NCI-H128 (cell line): ENCODE measurements at regions not wholly inside any gene's neighbourhood (a gene's known extent, or its start where the extent isn't known, plus 50 kb on each side); places are given as distances from the start of the nearest gene placed in this dataset.

Experiments used
- DNase-seq: peaks from one replicate; lab custom pipeline; 2025; ENCODE audit not compliant: unreplicated experiment; lab: John Stamatoyannopoulos, UW

DNA sequence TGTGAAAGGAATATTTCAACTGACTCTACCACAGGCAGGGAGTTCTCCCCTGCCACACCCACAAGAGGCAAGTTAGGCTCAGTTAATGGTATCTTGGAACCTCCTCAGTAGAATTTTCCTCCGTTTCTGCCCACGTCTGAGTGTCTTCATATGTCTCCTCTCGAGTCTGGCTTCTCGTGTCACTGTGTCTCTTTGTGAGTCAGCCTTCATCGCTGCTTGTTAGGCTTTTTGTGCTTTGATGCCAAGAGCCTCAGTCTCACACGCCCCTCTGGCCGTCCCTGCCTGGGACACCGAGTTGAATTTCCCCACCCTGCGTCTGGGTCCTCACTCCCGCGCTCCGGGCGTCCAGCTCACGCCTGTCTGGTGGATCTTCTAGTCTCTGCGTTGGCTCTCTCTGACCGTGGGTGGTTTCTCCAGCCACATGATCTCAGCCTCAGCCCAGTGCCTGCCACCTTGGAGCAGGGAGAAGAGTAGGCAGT, 125.7 kb upstream of the GADD45A start:
- DNase-seq: no peak

DNA sequence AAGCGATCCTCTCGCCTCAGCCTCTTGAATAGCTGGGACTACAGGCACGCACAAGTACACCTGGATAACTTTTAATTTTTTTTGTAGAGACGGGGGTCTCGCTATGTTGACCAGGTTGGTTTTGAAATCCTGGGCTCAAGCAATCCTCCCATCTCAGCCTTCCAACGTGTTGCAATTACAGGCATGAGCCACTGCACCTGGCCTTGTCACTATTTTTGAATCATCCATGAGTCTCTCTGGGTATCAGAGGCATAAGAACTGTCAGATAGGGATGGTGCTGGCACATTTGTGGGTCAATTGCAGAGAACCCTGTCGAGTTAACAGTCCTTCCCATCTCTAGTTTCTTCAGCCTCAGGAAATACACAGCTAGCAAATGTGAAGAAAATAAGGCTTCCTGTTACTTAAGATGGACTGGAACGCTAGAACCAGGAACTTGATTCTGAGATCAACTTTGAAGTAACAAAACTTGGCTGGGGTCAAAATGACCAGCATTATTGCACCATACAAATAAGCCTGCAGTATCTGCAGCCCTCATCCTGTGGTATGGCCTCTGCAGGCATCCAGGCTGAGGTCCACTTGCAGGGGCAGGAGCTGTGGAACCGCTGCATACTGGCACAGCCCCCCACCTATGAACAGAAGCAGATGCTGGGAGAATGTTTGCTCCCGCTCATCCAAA, 124.3 kb upstream of the GADD45A start:
- DNase-seq: no peak

DNA sequence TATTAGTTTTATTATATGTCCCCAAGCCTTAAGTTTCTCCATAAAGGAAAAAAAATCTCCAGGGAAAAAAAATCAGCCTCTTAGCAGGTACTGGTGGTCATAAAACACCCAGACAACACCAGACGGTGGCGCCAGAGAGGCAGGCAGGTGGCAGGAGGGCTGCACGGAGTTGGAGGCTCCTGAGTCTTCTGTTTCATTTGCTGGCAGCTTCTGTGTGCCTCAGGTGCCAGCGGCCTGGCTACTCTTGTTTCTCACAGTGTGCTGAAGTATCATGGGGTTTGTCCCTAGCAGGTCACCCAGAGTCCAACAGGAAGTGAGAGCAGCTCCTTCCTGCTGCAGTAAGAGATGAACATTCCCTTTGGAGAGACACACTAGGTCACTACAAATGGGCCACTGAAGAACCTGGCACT, 123.3 kb upstream of the GADD45A start:
- peak; percentile 54 for DNase-seq

DNA sequence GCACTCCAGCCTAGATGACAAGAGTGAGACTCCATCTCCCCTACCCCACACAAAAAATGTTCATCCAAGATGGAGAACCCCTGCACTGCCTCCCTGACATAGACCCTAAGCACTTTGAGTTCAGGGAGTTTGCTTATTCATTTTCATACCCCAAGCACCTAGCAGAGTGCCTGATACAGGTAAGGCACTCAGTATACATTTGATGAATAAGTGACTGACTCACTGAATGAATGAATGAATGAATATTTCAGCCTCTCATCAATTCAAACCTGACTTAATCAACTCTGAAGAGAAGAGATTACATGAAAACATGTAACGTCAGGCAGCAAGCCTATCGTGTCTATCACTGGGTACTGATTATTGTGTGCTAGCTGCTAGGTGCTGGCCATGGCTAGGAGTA, 121.3 kb upstream of the GADD45A start:
- DNase-seq: no peak

DNA sequence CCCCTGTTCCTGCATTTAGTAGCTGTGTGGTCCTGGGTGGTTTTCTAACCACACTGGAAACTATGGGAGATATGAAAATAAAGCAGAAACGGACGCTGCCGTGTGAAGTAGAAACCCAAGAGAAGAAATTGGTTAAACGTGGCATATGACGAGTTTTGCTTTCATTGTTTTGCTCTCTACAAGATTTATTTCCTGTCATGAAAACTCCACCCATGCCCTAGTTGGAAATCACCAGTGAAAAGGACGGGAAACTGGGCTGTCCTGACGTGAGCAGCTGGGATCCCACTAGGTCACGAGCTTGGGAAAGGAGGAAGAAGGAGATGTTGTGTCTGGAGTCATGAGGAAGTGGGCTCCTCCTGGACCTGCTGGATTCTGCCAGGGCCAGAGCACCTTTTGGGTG, 120.8 kb upstream of the GADD45A start:
- no peak for DNase-seq

DNA sequence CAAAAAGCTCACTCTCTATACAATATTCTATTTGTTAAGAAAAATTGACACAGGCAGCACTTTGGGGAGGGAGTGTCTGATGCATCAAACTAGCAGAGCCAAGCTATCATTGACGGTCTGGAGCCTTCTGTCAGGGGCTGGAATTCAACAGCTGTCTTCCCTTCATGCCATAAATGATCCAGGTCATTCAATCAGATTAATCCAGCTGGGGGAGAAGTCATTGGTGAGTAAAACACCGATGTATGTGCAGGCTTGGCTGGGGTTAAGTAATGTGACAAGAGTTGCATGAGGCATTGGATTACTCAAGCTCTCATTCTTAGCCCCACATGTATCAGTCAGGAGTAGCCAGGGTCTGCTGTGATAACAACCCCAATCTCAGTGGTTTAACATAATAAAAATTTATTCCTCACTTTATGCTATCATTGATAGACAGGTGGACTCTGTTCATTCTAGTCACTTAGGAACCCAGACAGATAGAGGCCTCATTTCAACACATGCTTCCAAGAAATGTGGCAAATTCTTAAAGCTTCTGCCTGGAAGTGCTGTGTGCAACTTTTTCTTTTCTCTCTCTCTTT, 118.1 kb upstream of the GADD45A start:
- DNase-seq: no peak

DNA sequence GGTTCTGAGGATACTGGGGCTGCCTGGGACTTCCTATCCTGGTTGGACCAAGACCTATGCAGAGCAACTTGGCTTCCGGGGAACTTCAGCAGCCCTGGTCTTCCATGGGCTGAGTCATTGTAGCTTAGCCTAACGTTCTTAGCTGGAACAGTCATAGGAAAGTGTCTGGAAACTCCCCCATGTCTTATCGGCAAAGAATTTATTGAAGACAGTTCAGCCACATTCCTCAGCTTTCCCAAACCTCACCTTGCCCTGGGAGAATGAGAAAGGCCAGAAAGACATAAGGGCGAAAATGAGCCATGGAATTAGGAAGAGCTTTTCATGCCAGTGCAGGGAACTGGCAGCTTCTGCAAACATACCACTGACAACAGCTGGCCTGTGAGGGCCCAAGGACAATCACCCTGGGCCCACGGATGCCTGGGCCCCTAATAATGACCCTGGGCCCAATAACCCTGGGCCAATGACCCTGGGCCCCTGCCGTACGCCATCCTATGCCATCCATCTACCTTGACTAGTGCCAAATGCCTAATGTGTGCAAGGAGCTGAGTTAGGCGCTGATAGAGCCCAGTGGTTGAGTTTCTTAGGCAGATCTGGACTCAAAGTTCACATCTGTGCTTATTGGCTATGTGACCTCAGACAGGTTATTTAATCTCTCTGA, 114.4 kb upstream of the GADD45A start:
- DNase-seq: no peak

DNA sequence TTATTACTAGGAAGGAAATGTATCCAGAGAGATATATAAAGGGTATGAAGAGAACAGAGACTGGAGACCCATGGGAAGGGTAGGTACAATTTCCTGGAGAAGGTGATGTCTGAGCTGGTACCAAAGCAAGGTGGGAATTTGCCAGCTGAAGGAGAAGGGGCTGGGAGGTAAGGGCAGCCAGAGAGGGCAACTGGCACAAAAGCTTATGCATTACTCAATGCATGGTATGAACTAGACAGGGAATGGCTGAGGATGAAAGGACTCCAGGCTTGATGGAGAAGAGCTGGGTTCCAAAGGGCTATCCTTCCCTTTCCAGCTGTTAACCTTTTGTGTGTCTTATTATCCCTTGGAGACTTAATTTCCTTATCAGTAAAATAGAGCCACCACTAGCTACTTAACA, 113.6 kb upstream of the GADD45A start:
- no peak for DNase-seq

DNA sequence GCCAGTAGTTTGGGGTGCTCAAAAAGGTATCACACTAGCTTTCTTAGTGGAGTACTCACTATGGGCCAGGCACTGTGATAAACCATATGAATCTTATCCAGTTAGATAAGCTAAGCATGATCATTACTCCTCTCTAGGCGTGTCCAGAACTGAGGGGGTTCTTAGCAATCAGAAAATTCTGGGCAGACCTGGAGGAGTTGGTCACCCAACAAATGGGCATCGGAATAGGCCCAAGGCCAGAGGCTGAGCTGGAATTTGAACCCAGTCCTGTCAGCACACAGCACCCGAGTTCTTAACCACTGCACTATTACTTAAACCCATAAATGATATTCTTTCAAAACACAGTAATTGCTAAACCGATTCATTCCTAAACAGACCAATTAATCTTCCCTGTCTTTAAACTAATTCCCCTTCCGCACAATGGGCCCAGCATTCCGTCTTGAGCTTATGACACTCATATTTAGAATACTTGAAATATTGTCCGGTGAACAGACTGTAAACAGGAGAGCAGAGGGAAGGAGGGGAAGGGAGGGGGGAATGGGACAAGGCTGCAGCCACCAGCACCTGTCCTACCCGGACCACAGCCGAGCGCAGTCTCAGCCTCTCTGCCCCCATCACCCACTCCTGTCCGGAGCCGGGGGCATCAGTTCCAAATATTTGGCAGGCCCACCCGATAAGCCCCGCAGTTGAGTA, 113.0 kb upstream of the GADD45A start:
- DNase-seq: no peak

DNA sequence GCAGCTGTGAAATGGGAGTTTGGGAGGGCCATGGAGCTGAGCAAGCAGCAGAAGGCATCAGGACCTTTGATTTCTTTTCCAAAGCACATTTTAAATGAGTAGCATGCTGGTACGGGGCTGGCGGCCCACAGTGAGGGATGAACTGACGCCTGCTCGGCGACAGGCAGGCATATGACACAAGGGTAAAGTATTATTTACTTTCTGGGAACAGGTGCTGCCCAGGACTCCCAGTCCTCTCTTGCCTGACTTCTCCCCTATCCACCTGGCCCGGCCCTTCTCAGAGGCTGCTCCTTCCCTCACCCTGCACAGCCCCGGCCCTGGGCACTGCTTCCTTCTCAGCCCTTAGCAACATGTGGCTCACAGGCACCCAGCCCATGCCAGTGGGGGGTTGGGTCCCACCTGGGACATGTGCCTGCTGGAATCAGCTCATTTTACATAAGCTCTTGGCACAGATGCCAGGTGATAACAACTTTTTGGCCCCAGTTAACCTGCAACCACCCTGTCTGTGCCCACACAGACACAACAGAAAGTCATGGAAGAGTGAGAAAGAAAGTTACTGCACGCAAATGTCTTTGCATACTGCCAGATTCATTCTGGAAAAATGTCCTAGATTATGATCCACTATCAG, 112.3 kb upstream of the GADD45A start:
- DNase-seq: no peak

DNA sequence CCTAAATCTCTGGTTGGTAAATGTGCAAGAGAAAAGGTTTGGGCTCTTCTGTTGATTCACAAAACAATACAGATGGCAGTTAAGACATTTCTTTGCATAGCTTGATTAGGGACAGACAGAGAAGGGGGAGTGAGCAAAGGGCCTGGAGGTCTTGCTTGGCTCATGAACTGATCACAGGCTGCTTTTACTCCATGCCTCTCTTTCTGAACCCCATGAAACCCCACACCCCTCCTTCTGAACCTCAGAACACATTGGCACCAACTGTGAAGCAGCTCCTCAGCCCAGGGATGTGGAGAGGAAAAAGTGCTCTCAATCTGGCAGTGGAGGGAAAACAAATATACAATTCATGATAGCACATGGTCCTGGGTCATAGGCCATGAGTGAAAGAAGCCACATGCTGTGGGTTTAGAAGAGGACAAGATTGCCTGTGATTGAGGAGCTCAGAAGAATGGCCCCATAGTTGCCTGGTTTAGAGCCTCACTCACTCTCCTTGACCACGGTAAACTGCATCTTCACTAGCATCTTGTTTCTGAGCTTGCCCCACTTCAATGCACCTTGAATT, 111.6 kb upstream of the GADD45A start:
- DNase-seq: no peak

DNA sequence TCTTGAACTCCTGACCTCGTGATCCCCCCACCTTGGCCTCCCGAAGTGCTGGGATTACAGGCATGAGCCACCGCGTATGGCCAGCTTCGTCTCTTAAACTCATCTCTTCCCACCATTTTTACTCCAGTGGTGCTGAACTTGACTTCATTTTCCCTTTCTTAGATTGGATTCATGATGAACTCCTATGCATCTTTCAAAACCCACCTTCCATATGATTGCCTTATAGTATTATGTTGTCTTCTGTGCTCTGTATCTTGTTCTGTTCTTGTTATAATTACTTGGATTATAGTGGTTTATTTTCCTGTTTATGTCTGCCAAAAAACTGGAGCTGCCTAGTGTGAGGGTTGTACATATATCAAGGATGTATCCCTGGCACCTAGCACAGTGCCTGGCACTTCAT, 110.8 kb upstream of the GADD45A start:
- DNase-seq: no peak

DNA sequence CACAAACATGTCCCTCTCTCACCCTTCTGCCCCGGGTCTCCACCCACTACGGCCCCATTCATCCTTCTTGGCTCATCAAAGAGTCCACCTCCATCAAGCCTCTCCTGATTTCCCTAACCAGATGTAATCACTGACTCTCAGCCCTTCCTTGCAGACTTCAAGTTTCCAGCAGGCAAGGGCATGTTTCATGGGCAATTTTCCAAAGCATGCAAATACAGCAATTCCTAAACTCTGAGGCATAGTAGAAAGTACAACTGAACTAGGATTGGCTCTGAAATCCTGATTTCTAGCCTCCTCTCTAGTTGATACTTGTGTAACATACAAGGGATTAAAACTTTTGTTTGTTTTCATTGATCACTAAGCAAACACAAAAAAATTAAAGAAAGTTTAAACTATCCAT, 109.1 kb upstream of the GADD45A start:
- DNase-seq: no peak

DNA sequence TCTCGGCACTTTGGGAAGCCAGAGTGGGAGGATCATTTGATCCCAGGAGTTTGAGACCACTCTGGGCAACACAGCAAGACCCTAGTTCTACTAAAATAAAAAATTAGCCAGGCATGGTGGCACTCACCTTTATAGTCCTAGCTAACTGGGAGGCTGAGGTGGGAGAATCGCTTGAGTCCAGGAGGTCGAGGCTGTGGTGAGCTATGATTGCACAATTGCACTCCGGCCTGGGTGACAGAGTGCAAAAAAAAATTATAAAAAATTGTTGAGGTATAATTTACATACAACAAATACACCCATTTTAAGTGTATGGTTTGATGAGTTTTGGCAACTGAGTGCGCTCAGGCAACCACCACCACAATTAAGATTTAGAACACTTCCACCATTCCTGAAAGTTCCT, 108.5 kb upstream of the GADD45A start:
- DNase-seq: no peak

DNA sequence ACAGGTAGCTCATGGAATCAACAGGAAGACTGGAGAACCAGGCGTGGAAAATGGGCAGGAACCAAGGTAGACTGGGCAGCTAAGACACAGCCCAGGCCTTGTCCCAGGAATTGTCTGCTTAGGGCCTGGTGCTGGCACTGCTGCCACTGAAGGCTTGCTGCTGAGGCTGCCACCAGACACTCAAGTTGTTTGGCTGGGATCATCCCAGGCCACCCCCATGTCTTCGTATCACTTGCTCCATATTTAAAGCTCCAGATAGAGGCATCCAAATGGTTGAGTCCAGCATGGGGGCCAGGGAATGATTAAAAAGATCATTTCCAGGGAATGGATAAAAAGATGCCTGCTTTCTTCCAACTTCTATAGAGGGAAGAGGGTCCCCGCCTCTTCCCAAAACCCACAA, 107.4 kb upstream of the GADD45A start:
- no peak for DNase-seq

DNA sequence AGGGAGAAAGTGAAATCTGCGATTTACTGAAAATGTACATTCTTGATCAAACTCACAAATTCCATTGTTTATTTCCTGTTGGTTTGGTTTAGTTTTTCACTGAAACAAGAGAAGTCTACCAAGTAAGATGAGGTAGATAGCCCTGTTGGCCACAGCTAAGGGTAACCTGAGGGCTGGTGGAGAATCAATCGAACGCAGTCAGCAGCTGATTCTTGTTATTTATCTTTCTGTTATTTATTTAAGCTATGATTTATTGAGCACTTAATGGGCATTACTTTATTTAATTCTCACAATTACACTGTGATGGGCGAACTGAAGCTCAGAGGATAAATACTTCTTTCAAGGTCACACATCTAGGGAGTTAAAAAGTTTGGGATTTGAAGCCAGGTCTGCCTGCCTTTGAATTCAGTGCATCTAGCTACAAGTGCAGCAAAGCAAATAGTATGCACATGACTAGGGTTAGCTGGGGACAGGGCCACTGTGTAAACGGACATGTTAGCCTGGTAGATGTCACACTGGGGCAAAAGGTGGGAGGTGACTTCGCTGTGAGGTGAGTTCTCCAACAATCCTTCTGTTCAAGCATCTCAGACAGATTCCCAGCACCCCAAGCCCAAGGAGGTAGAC, 106.5 kb upstream of the GADD45A start:
- no peak for DNase-seq

DNA sequence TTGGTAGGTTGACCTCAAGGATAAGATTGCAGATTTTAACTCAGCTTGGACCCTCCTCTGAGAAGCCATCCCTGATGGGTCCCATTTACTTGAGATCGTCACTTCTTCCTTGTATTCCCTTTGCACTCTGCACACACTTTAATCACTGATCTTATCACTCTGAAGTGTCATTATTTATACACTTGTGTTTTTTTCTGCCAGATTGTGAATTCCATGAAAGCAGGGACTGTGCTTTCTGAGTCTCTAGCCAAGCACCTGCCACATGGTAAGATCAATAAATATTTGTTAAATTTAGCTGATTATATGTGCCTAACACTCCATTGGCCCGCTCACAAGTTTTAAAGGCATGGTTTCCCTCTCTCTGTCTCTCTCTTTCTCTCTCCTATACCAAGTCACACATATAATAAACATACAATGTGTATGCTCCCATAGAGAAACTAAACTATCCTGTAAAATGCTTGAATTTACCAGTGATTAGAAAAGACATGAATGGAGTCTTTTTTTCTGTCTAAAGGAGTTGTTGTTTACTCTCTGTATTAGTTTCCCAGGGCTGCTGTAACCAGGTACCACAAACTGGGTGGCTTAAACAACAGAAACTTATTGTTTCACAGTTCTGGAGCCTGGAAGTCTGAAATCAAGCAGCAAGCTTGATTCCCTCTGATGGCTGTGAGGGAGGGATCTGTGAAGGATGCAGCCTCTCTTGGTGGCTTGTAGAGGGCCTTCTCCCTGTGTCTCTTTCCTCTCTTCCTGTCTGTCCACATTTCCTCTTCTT, 105.2 kb upstream of the GADD45A start:
- DNase-seq: no peak

DNA sequence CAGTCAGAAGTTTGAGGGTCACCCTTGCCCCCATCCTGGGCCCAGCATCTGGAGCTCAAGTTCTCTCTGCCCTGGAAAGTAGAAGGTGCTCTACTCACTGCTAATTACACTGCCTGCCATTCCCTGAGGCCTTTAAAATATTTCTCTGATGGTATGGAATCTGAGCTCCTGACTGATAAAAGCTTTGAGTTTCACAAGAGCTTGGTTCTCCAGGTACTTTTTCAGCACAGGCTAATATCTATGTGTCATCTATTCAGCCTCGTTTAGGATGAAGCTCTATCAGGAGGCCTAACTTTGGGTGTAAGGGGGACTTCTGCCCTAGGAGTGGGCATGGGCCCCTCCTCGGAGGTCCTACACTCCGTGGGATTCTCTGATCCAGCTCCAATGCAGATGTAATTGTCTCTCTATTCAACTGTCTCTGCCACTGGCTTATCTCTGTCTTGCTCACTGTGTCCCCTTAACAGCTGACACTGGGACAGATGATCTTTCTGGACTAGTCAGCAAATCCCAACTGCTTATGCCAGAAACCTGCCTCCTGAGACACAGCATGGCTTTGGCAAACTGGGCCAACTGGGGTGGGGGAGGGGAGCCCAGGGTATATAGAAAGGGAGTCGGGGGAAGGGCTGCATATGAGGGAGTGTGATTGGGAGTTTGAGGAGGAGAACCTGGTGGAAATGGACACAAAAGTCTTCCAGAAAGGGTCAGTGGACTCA, 104.2 kb upstream of the GADD45A start:
- DNase-seq: no peak
